IMR-90 (cell line): ENCODE measurements at regions not wholly inside any gene's neighbourhood (a gene's known extent, or its start where the extent isn't known, plus 50 kb on each side); places are given as distances from the start of the nearest gene placed in this dataset.

Source experiments
- ATAC-seq: fragments of 200-7000 bp; cut with Tn5 transposase; 2 replicates; pipeline ENCODE4 v1.9.1; 2020; ENCODE audit warnings: low read depth, mild to moderate bottlenecking, moderate library complexity
- BruUV-seq: library from RNA; stranded (reverse); fragments of 400-500 nt; replicated peaks from 2 replicates; lab custom pipeline; 2021; lab: Mats Ljungman, UMichigan
- CTCF ChIA-PET: fragments of 300-600 bp; formaldehyde crosslinking; extraction: SDS; loops from one replicate; lab custom pipeline; 2021; ENCODE audit warnings: antibody characterized with exemption; lab: Yijun Ruan, JAX
- POLR2A ChIA-PET: fragments of 300-600 bp; sonication (Branson Sonifier 250); formaldehyde crosslinking; loops from one replicate; lab custom pipeline; 2022; ENCODE audit warnings: antibody characterized with exemption; ENCODE audit not compliant: unreplicated experiment; lab: Charles Lee
- DNase-seq: peaks from one replicate; pipeline ENCODE4 v3.0.0; 2013
- H2AFZ ChIP-seq: replicated peaks from 2 replicates; pipeline ENCODE3; 2013; ENCODE audit warnings: low read length, mild to moderate bottlenecking; ENCODE audit not compliant: poor library complexity
- H2AK5ac ChIP-seq: 2 replicates; pipeline ENCODE4 v1.6.1; 2013; ENCODE audit warnings: low read depth, low read length, inconsistent platforms
- H2AK9ac ChIP-seq: replicated peaks from 2 replicates; pipeline ENCODE3; 2013; ENCODE audit warnings: mild to moderate bottlenecking, low read depth, low read length, moderate library complexity; ENCODE audit not compliant: poor library complexity
- H2BK120ac ChIP-seq: 2 replicates; pipeline ENCODE4 v1.6.1; 2013; ENCODE audit warnings: low read depth, low read length, inconsistent platforms
- H2BK15ac ChIP-seq: 3 replicates; pipeline ENCODE4 v1.6.1; 2013; ENCODE audit warnings: low read depth, low read length, inconsistent platforms
- H2BK20ac ChIP-seq: 2 replicates; pipeline ENCODE4 v1.6.1; 2013; ENCODE audit warnings: low read depth, mild to moderate bottlenecking, inconsistent platforms, low read length, moderate library complexity
- H2BK5ac ChIP-seq: 2 replicates; pipeline ENCODE4 v1.6.1; 2013; ENCODE audit warnings: mild to moderate bottlenecking, low read depth, low read length, inconsistent platforms; ENCODE audit not compliant: poor library complexity, severe bottlenecking
- H3K14ac ChIP-seq: replicated peaks from 2 replicates; pipeline ENCODE4 v1.6.1; 2013; ENCODE audit warnings: low read depth, low read length, inconsistent platforms
- H3K18ac ChIP-seq: 2 replicates; pipeline ENCODE4 v1.6.1; 2013; ENCODE audit warnings: low read depth, low read length, control low read depth
- H3K23ac ChIP-seq: 2 replicates; pipeline ENCODE4 v1.6.1; 2013; ENCODE audit warnings: low read depth, low read length, inconsistent platforms
- H3K27ac ChIP-seq: 2 replicates; pipeline ENCODE4 v1.5.1; 2013; ENCODE audit warnings: mild to moderate bottlenecking, control low read depth, low read length; ENCODE audit not compliant: insufficient read depth
- H3K27me3 ChIP-seq: 2 replicates; pipeline ENCODE4 v1.6.1; 2013; ENCODE audit warnings: low read length; ENCODE audit not compliant: control insufficient read depth, insufficient read depth
- H3K36me3 ChIP-seq: 2 replicates; pipeline ENCODE4 v1.6.1; 2013; ENCODE audit warnings: low read length, mixed read lengths; ENCODE audit not compliant: control insufficient read depth, insufficient read depth
- H3K4ac ChIP-seq: 2 replicates; pipeline ENCODE4 v1.6.1; 2013; ENCODE audit warnings: low read depth, low read length, inconsistent platforms
- H3K4me1 ChIP-seq: 2 replicates; pipeline ENCODE4 v1.6.1; 2013; ENCODE audit warnings: low read length, mixed read lengths; ENCODE audit not compliant: control insufficient read depth, insufficient read depth
- H3K4me2 ChIP-seq: 2 replicates; pipeline ENCODE4 v1.6.1; 2013; ENCODE audit warnings: low read depth, mild to moderate bottlenecking, control low read depth, low read length, moderate library complexity
- H3K4me3 ChIP-seq: 2 replicates; pipeline ENCODE4 v1.5.1; 2013; ENCODE audit warnings: low read depth, mild to moderate bottlenecking, control low read depth, low read length, moderate library complexity; ENCODE audit not compliant: insufficient read depth
- H3K56ac ChIP-seq: 2 replicates; pipeline ENCODE4 v1.6.1; 2013; ENCODE audit warnings: low read length, inconsistent platforms; ENCODE audit not compliant: insufficient read depth; ENCODE audit errors: extremely low read depth
- H3K79me1 ChIP-seq, 2 experiments: 2 replicates each; pipeline ENCODE4 v1.6.1; 2013; ENCODE audit warnings: low read length in 2 of 2, inconsistent platforms in 1 of 2, low read depth in 1 of 2
- H3K9ac ChIP-seq: 2 replicates; pipeline ENCODE4 v1.6.1; 2013; ENCODE audit warnings: low read depth, low read length, control low read depth
- H3K9me1 ChIP-seq: 2 replicates; pipeline ENCODE4 v1.6.1; 2013; ENCODE audit warnings: low read length, inconsistent platforms; ENCODE audit not compliant: insufficient read depth
- H3K9me3 ChIP-seq: 2 replicates; pipeline ENCODE4 v1.6.1; 2013; ENCODE audit warnings: low read length; ENCODE audit not compliant: control insufficient read depth, insufficient read depth
- H4K20me1 ChIP-seq: 2 replicates; pipeline ENCODE4 v1.6.1; 2013; ENCODE audit warnings: low read length, inconsistent platforms; ENCODE audit not compliant: insufficient read depth
- H4K5ac ChIP-seq: 2 replicates; pipeline ENCODE4 v1.6.1; 2013; ENCODE audit warnings: mild to moderate bottlenecking, low read depth, low read length, control low read depth
- H4K8ac ChIP-seq, 2 experiments: 2 replicates each; pipeline ENCODE4 v1.6.1; 2013; ENCODE audit warnings: low read depth in 2 of 2, low read length in 2 of 2, control low read depth in 1 of 2, inconsistent platforms in 1 of 2
- H4K91ac ChIP-seq: 2 replicates; pipeline ENCODE4 v1.6.1; 2013; ENCODE audit warnings: low read depth, low read length, inconsistent platforms; ENCODE audit not compliant: insufficient read depth
- BHLHE40 ChIP-seq: fragments of 150-350 bp; IDR thresholded peaks from 2 replicates; pipeline ENCODE4 v1.6.1; 2016; ENCODE audit warnings: mild to moderate bottlenecking, low read depth, low read length
- CEBPB ChIP-seq: IDR thresholded peaks from 2 replicates; pipeline ENCODE4 v1.6.1; 2012; ENCODE audit warnings: low read depth, low read length, improper control_type of control experiment
- CHD1 ChIP-seq: IDR thresholded peaks from 2 replicates; pipeline ENCODE4 v1.6.1; 2012; ENCODE audit warnings: low read depth, low read length, improper control_type of control experiment
- CTCF ChIP-seq: conservative IDR thresholded peaks from 2 replicates; pipeline ENCODE4 v1.5.1; 2012; ENCODE audit warnings: mild to moderate bottlenecking, low read depth, low read length, improper control_type of control experiment
- FOS ChIP-seq: fragments of 150-350 bp; IDR thresholded peaks from 2 replicates; pipeline ENCODE4 v1.6.1; 2016; ENCODE audit warnings: low read depth, low read length
- MAFK ChIP-seq: IDR thresholded peaks from 2 replicates; pipeline ENCODE4 v1.6.1; 2012; ENCODE audit warnings: low read depth, low read length, improper control_type of control experiment
- MAZ ChIP-seq: IDR thresholded peaks from 2 replicates; pipeline ENCODE4 v1.6.1; 2012; ENCODE audit warnings: low read depth, mild to moderate bottlenecking, low read length, improper control_type of control experiment, moderate library complexity, borderline replicate concordance
- MXI1 ChIP-seq: IDR thresholded peaks from 2 replicates; pipeline ENCODE4 v1.6.1; 2012; ENCODE audit warnings: low read depth, mild to moderate bottlenecking, low read length, moderate library complexity, borderline replicate concordance
- NFE2L2 ChIP-seq: fragments of 150-350 bp; IDR thresholded peaks from 2 replicates; pipeline ENCODE4 v1.6.1; 2016; ENCODE audit warnings: low read depth, mild to moderate bottlenecking, low read length
- POLR2A ChIP-seq: IDR thresholded peaks from 2 replicates; pipeline ENCODE4 v1.6.1; 2012; ENCODE audit warnings: mild to moderate bottlenecking, low read depth, low read length
- RAD21 ChIP-seq: IDR thresholded peaks from 2 replicates; pipeline ENCODE4 v1.6.1; 2012; ENCODE audit warnings: low read length, improper control_type of control experiment
- RCOR1 ChIP-seq: IDR thresholded peaks from 2 replicates; pipeline ENCODE4 v1.6.1; 2012; ENCODE audit warnings: mild to moderate bottlenecking, low read length, improper control_type of control experiment; ENCODE audit not compliant: insufficient replicate concordance
- RFX5 ChIP-seq: IDR thresholded peaks from 2 replicates; pipeline ENCODE4 v1.8.0; 2012; ENCODE audit warnings: low read depth, mild to moderate bottlenecking, low read length, moderate library complexity
- SMC3 ChIP-seq: fragments of 150-350 bp; IDR thresholded peaks from 2 replicates; pipeline ENCODE4 v1.6.1; 2016; ENCODE audit warnings: low read depth, mild to moderate bottlenecking, antibody characterized with exemption, low read length, moderate library complexity
- USF2 ChIP-seq: fragments of 150-350 bp; IDR thresholded peaks from 2 replicates; pipeline ENCODE4 v1.6.1; 2017; ENCODE audit warnings: mild to moderate bottlenecking, antibody characterized with exemption, low read length, low read depth
- WGBS, 2 experiments: methylation state at CpG; one replicate each; pipeline versions ENCODE4 v1.1.5 to v1.1.7; 2013; ENCODE audit warnings: missing lambda C conversion rate in 2 of 2; ENCODE audit not compliant: insufficient read length in 1 of 2; ENCODE audit errors: extremely low coverage in 2 of 2; 5-methylcytosine and 5-hydroxymethylcytosine counted together
- dilution Hi-C: fragments of 300-500 bp; cut with HindIII; formaldehyde crosslinking; loops from one replicate; pipeline ENCODE4 v1.14.3; 2018; ENCODE audit warnings: low sequenced_read_pairs; ENCODE audit not compliant: unreplicated experiment
- in situ Hi-C: fragments of 300-500 bp; cut with MboI; formaldehyde crosslinking; loops from 3 replicates; pipeline ENCODE4 v1.14.3; 2019; ENCODE audit warnings: low sequenced_read_pairs, inconsistent platforms, mixed read lengths
- intact Hi-C: fragments of 100-400 bp; cut with micrococcal nuclease; formaldehyde crosslinking; loops from 2 replicates; pipeline ENCODE4 v1.10.0; 2022
- TF ChIP-seq, protein P1 (sequence below): fragments of 150-350 bp; IDR thresholded peaks from 2 replicates; pipeline ENCODE4 v1.6.1; 2016; ENCODE audit warnings: low read depth, mild to moderate bottlenecking, low read length, moderate library complexity, borderline replicate concordance

- no peak overlapping the region for H2BK5ac ChIP-seq
- H4K91ac ChIP-seq: no peak overlapping the region
- H2BK20ac ChIP-seq: no peak overlapping the region
- no peak overlapping the region for H4K8ac ChIP-seq
- WGBS, 2 experiments: no CpG with 5 or more reads among the region's 6 CpGs
- no TSS peak for BruUV-seq
- H3K14ac ChIP-seq: no peak overlapping the region
- H2AK5ac ChIP-seq: no peak overlapping the region
- H3K9me3 ChIP-seq: peaks cover 8% of the 10 kb centered on the region
- TF ChIP-seq FOS (no peak), NFE2L2 (no peak), CEBPB (no peak), RCOR1 (no peak), MAZ (no peak), CTCF (no peak), POLR2A (no peak), RFX5 (no peak), BHLHE40 (no peak), MAFK (no peak), CHD1 (no peak), SMC3 (no peak), USF2 (no peak), RAD21 (no peak), MXI1 (no peak)
- TF ChIP-seq, protein P1, sequence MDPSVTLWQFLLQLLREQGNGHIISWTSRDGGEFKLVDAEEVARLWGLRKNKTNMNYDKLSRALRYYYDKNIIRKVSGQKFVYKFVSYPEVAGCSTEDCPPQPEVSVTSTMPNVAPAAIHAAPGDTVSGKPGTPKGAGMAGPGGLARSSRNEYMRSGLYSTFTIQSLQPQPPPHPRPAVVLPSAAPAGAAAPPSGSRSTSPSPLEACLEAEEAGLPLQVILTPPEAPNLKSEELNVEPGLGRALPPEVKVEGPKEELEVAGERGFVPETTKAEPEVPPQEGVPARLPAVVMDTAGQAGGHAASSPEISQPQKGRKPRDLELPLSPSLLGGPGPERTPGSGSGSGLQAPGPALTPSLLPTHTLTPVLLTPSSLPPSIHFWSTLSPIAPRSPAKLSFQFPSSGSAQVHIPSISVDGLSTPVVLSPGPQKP: no peak
- CTCF ChIA-PET: no interaction called here
- dilution Hi-C loops (no loop called here), in situ Hi-C loops (no loop called here), intact Hi-C loops (no loop called here)
- no peak overlapping the region for H3K23ac ChIP-seq
- no peak overlapping the region for H2AK9ac ChIP-seq
- ATAC-seq (no peak), DNase-seq (no peak)
- no peaks in the 10 kb centered on the region for H3K9me1 ChIP-seq
- H3K4ac ChIP-seq: no peak overlapping the region
- no peaks in the 10 kb centered on the region for H3K27me3 ChIP-seq
- no peaks in the 10 kb centered on the region for H3K4me1 ChIP-seq
- no peaks in the 10 kb centered on the region for H4K20me1 ChIP-seq
- POLR2A ChIA-PET: no interaction called here
- H3K79me1 ChIP-seq: no peaks in the 10 kb centered on the region
- no peak overlapping the region for H2BK15ac ChIP-seq
- no peak overlapping the region for H2AFZ ChIP-seq
- H3K4me2 ChIP-seq: no peak overlapping the region
- H2BK120ac ChIP-seq: no peak overlapping the region
- H3K36me3 ChIP-seq: no peaks in the 10 kb centered on the region
- no peak overlapping the region for H3K27ac ChIP-seq
- H3K56ac ChIP-seq: no peak overlapping the region
- no peak overlapping the region for H3K9ac ChIP-seq
- H4K5ac ChIP-seq: no peak overlapping the region
- no peak overlapping the region for H3K4me3 ChIP-seq
- H3K18ac ChIP-seq: no peak overlapping the region
These were observed 236.5 kb downstream of the NDUFA10 start for GRCh38 chr2:239788576-239789098.
